Right lobe of liver (tissue), 6 donors: ENCODE measurements at regions not wholly inside any gene's neighbourhood (a gene's known extent, or its start where the extent isn't known, plus 50 kb on each side); places are given as distances from the start of the nearest gene placed in this dataset.

Experiments
- ATAC-seq, 4 donors: fragments of 200-7000 bp; cut with Tn5 transposase; one replicate each; pipeline ENCODE4 v1.9.1; 2020; ENCODE audit warnings: mild to moderate bottlenecking in 4 of 4, moderate library complexity in 4 of 4
- DNase-seq, 3 donors: peaks; one replicate each; pipeline ENCODE4 v3.0.0-alpha.2; 2020
- H3K27ac ChIP-seq, 3 donors: fragments of 200-600 bp; one replicate each; pipeline ENCODE4 v1.8.0; 2022
- H3K27me3 ChIP-seq, 2 donors: fragments of 200-600 bp; one replicate each; pipeline ENCODE4 v1.8.0; 2022
- H3K36me3 ChIP-seq, 4 donors: fragments of 200-600 bp; sonication (generic) in 1 of 4; one replicate each; pipeline versions ENCODE4 v1.5.1 to v1.8.0; 2017 to 2022; ENCODE audit warnings: control low read depth in 1 of 4
- H3K4me1 ChIP-seq, 4 donors: fragments of 200-600 bp; sonication (generic) in 1 of 4; one replicate each; pipeline versions ENCODE4 v1.5.1 to v1.8.0; 2017 to 2022; ENCODE audit warnings: control low read depth in 1 of 4
- H3K4me3 ChIP-seq, 3 donors: fragments of 200-600 bp; one replicate each; pipeline ENCODE4 v1.8.0; 2022
- H3K9me3 ChIP-seq, 4 donors: fragments of 200-600 bp; sonication (generic) in 1 of 4; one replicate each; pipeline versions ENCODE4 v1.5.1 to v1.8.0; 2017 to 2022; ENCODE audit warnings: control low read depth in 1 of 4
- POLR2A ChIP-seq: fragments of 450-650 bp; IDR thresholded peaks from one replicate; pipeline ENCODE4 v1.6.1; 2017; ENCODE audit warnings: antibody characterized with exemption, mild to moderate bottlenecking
- WGBS: methylation state at CpG from one replicate; pipeline ENCODE4 v1.1.6; 2018; ENCODE audit warnings: low coverage, low lambda C conversion rate; ENCODE audit not compliant: insufficient coverage; ENCODE audit errors: missing lambda C conversion rate; 5-methylcytosine and 5-hydroxymethylcytosine counted together
- intact Hi-C, 2 donors: fragments of 100-400 bp; cut with DNase I; formaldehyde crosslinking; loops; one replicate each; pipeline versions ENCODE4 v1.11.2 to v1.14.1; 2022
- TF ChIP-seq, protein P1 (sequence below), 4 donors: fragments of 200-600 bp in 3 of 4; fragments of 450-650 bp in 1 of 4; IDR thresholded peaks; one replicate each; pipeline versions ENCODE4 v1.5.1 to v1.8.0; 2016 to 2022; ENCODE audit warnings: antibody characterized with exemption in 4 of 4, mild to moderate bottlenecking in 2 of 4
- donor health status: DM: no; HTN: yes; CAD: no.
- donor health status: DM: no; HTN: no; CAD: no.
- donor health status: DM: no; HTN: no; CAD: no.
- donor health status: DM: no; HTN: yes; CAD: no.
- donor health status: DM: no; HTN: yes; CAD: no.

GRCh38 chr2:16338026-16338425 is 327.6 kb downstream of the CYRIA start:
- Histone ChIP-seq H3K4me1 (no peaks in the 10 kb centered on the region), H3K4me3 (no peak overlapping the region), H3K36me3 (no peaks in the 10 kb centered on the region), H3K27me3 (no peaks in the 10 kb centered on the region), H3K9me3 (peaks cover 0 to 3% (median 0%) of the 10 kb centered on the region in 4 donors), H3K27ac (no peak overlapping the region)
- DNase-seq: no peak
- intact Hi-C loops: no loop called here
- TF ChIP-seq, protein P1, sequence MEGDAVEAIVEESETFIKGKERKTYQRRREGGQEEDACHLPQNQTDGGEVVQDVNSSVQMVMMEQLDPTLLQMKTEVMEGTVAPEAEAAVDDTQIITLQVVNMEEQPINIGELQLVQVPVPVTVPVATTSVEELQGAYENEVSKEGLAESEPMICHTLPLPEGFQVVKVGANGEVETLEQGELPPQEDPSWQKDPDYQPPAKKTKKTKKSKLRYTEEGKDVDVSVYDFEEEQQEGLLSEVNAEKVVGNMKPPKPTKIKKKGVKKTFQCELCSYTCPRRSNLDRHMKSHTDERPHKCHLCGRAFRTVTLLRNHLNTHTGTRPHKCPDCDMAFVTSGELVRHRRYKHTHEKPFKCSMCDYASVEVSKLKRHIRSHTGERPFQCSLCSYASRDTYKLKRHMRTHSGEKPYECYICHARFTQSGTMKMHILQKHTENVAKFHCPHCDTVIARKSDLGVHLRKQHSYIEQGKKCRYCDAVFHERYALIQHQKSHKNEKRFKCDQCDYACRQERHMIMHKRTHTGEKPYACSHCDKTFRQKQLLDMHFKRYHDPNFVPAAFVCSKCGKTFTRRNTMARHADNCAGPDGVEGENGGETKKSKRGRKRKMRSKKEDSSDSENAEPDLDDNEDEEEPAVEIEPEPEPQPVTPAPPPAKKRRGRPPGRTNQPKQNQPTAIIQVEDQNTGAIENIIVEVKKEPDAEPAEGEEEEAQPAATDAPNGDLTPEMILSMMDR (IDR thresholded peaks at IDR 0.05): no peak
- TF ChIP-seq POLR2A: no peak
- ATAC-seq: no peak

GRCh38 chr2:16336916-16337315 is 328.7 kb downstream of the CYRIA start:
- intact Hi-C loops: no loop called here
- no peaks in the 10 kb centered on the region for H3K27me3 ChIP-seq
- DNase-seq: no peak
- WGBS: 76% methylated on average over 7 of the region's 7 CpGs
- H3K4me1 ChIP-seq: no peaks in the 10 kb centered on the region
- no peaks in the 10 kb centered on the region for H3K36me3 ChIP-seq
- no peak overlapping the region for H3K4me3 ChIP-seq
- peaks cover 0 to 3% (median 0%) of the 10 kb centered on the region in 4 donors for H3K9me3 ChIP-seq
- TF ChIP-seq, protein P1 (IDR thresholded peaks at IDR 0.05): no peak
- no peak for TF ChIP-seq POLR2A
- ATAC-seq: no peak
- H3K27ac ChIP-seq: no peak overlapping the region

GRCh38 chr2:16336491-16336890 is 329.1 kb downstream of the CYRIA start:
- DNase-seq: no peak
- Histone ChIP-seq H3K36me3 (no peaks in the 10 kb centered on the region), H3K27me3 (no peaks in the 10 kb centered on the region), H3K27ac (no peak overlapping the region), H3K4me3 (no peak overlapping the region), H3K9me3 (peaks cover 0 to 3% (median 0%) of the 10 kb centered on the region in 4 donors), H3K4me1 (no peaks in the 10 kb centered on the region)
- no peak for TF ChIP-seq POLR2A
- TF ChIP-seq, protein P1 (IDR thresholded peaks at IDR 0.05): no peak
- 57% methylated on average over 1 of the region's 1 CpG for WGBS
- intact Hi-C loops: no loop called here
- ATAC-seq: no peak

DNA sequence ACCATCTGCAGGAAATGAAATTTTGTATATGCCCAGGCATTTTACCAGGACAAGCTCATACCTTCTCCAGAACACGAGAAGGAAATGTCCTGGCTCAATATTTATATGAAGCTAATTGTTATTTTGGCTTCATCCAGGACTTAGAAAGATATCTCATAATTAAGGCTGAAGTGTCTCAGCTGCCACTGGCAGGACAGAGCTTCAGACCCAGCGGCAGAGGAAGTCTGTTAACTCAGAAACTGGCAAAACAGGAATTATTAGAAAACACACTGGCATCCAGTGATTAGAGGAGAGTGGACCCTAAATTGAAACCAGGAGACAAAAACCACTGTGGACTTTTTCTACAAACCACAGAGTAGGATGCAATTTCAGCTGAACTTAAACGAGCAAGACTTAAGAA is 329.7 kb downstream of the CYRIA start:
- no peak for ATAC-seq
- Histone ChIP-seq H3K36me3 (no peaks in the 10 kb centered on the region), H3K27me3 (no peaks in the 10 kb centered on the region), H3K27ac (no peak overlapping the region), H3K9me3 (peaks cover 0 to 3% (median 0%) of the 10 kb centered on the region in 4 donors), H3K4me3 (no peak overlapping the region), H3K4me1 (no peaks in the 10 kb centered on the region)
- intact Hi-C loops: no loop called here
- DNase-seq: no peak
- no peak for TF ChIP-seq POLR2A
- TF ChIP-seq, protein P1 (IDR thresholded peaks at IDR 0.05): no peak
- 32% methylated on average over 3 of the region's 3 CpGs for WGBS

- H3K36me3 ChIP-seq: no peaks in the 10 kb centered on the region
- no peaks in the 10 kb centered on the region for H3K4me1 ChIP-seq
- TF ChIP-seq, protein P1 (IDR thresholded peaks at IDR 0.05): no peak
- no peak for TF ChIP-seq POLR2A
- no peak overlapping the region for H3K4me3 ChIP-seq
- DNase-seq (no peak), ATAC-seq (no peak)
- 67% methylated on average over 1 of the region's 1 CpG for WGBS
- H3K27ac ChIP-seq: no peak overlapping the region
- no peaks in the 10 kb centered on the region for H3K27me3 ChIP-seq
- intact Hi-C loops: no loop called here
- H3K9me3 ChIP-seq: peaks cover 0 to 3% (median 0%) of the 10 kb centered on the region in 4 donors
Measured at GRCh38 chr2:16335604-16335930, 330.1 kb downstream of the CYRIA start.
